Breast epithelium (tissue), 4 donors: ENCODE measurements at regions not wholly inside any gene's neighbourhood (a gene's known extent, or its start where the extent isn't known, plus 50 kb on each side); places are given as distances from the start of the nearest gene placed in this dataset.

Experiments
- DNase-seq, 2 donors: peaks; one replicate each; pipeline ENCODE4 v3.0.0-alpha.2; 2019; ENCODE audit warnings: low spot score in 2 of 2
- H3K27ac ChIP-seq, 2 donors: fragments of 200-600 bp; sonication (generic) in 1 of 2; one replicate each; pipeline ENCODE4 v1.5.1; 2016 to 2019; ENCODE audit warnings: mild to moderate bottlenecking in 1 of 2
- H3K27me3 ChIP-seq, 2 donors: fragments of 200-600 bp; sonication (generic) in 1 of 2; one replicate each; pipeline versions ENCODE4 v1.5.1 to v1.6.0; 2017 to 2019; ENCODE audit warnings: control low read depth in 1 of 2, mild to moderate bottlenecking in 1 of 2
- H3K36me3 ChIP-seq: fragments of 200-600 bp; one replicate; pipeline ENCODE4 v1.5.1; 2019
- H3K4me1 ChIP-seq, 2 donors: fragments of 200-600 bp; sonication (generic); one replicate each; pipeline ENCODE4 v1.5.1; 2016 to 2019; ENCODE audit warnings: control low read depth in 1 of 2
- H3K4me3 ChIP-seq, 3 donors: fragments of 200-600 bp; sonication (generic); 1 replicate in 2 of 3; 2 replicates in 1 of 3; pipeline ENCODE4 v1.5.1; 2016 to 2019; ENCODE audit warnings: mild to moderate bottlenecking in 3 of 3, moderate library complexity in 2 of 3
- H3K9me3 ChIP-seq, 2 donors: fragments of 200-600 bp; sonication (generic) in 1 of 2; one replicate each; pipeline ENCODE4 v1.5.1; 2016 to 2019; ENCODE audit warnings: control low read depth in 1 of 2
- POLR2A ChIP-seq: fragments of 450-650 bp; IDR thresholded peaks from one replicate; pipeline ENCODE4 v1.6.1; 2016; ENCODE audit warnings: antibody characterized with exemption, mild to moderate bottlenecking, moderate library complexity
- POLR2AphosphoS5 ChIP-seq, 3 donors: sonication (generic); formaldehyde crosslinking; IDR thresholded peaks; one replicate each; pipeline ENCODE4 v1.6.1; 2017; ENCODE audit warnings: antibody characterized with exemption in 3 of 3
- intact Hi-C: fragments of 100-400 bp; cut with DNase I; formaldehyde crosslinking; loops from one replicate; pipeline ENCODE4 v1.15.1; 2023; ENCODE audit warnings: low total_unique reads
- TF ChIP-seq, protein P1 (sequence below), 3 donors: fragments of 450-650 bp; IDR thresholded peaks; one replicate each; pipeline ENCODE4 v1.5.1; 2016 to 2017; ENCODE audit warnings: antibody characterized with exemption in 3 of 3, mild to moderate bottlenecking in 3 of 3, moderate library complexity in 3 of 3

DNA sequence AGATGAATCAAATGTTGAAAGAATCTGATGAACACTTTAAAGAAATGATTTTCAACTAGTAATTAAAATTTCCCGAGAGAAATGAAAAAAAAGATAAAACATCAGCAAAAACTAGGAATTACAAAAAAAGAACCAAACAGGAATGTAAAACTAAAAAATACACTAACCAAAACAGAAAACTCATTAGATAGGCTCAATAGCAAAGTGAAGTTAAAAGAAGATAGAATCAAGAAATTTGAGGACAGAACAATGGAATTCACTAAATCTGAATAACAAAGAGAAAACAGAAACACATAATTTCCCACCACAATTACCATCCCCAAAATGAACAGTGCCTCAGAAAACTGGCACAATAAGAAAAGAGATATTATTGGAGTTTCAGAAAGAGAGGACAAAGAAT lies 290.1 kb upstream of the CNTN4 start:
- H3K9me3 ChIP-seq = peaks cover 0 to 13% of the 10 kb centered on the region in 2 donors
- TF ChIP-seq, protein P1, sequence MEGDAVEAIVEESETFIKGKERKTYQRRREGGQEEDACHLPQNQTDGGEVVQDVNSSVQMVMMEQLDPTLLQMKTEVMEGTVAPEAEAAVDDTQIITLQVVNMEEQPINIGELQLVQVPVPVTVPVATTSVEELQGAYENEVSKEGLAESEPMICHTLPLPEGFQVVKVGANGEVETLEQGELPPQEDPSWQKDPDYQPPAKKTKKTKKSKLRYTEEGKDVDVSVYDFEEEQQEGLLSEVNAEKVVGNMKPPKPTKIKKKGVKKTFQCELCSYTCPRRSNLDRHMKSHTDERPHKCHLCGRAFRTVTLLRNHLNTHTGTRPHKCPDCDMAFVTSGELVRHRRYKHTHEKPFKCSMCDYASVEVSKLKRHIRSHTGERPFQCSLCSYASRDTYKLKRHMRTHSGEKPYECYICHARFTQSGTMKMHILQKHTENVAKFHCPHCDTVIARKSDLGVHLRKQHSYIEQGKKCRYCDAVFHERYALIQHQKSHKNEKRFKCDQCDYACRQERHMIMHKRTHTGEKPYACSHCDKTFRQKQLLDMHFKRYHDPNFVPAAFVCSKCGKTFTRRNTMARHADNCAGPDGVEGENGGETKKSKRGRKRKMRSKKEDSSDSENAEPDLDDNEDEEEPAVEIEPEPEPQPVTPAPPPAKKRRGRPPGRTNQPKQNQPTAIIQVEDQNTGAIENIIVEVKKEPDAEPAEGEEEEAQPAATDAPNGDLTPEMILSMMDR (IDR thresholded peaks at IDR 0.05) = no peak
- TF ChIP-seq POLR2AphosphoS5 (IDR thresholded peaks at IDR 0.05) (no peak), POLR2A (no peak)
- no peaks in the 10 kb centered on the region for H3K36me3 ChIP-seq
- no peak overlapping the region for H3K27ac ChIP-seq
- intact Hi-C loops = no loop called here
- DNase-seq = no peak
- no peaks in the 10 kb centered on the region for H3K4me1 ChIP-seq
- no peak overlapping the region for H3K4me3 ChIP-seq
- H3K27me3 ChIP-seq = no peaks in the 10 kb centered on the region

DNA sequence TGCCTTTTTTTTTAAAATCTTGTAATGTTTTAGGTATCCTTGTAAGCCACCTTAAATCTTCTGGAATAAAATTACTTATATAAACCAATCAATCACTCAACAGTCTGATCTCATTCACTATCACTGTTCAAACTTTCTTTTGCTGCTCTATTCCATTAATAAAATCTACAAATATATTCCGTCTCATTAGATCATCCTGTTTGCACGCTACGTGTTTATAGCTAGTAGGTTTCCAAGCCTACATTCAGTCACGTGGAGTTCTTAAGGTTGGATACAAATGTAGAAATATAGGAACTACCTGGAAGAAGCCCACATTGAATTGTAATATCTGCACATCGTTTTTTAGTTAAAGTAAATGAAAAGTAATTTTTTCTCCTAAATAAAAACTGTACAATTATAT lies 274.8 kb upstream of the CNTN4 start:
- H3K4me1 ChIP-seq = no peaks in the 10 kb centered on the region
- no peaks in the 10 kb centered on the region for H3K36me3 ChIP-seq
- no peaks in the 10 kb centered on the region for H3K27me3 ChIP-seq
- TF ChIP-seq, protein P1 (IDR thresholded peaks at IDR 0.05) = no peak
- TF ChIP-seq POLR2AphosphoS5 (IDR thresholded peaks at IDR 0.05) = no peak
- intact Hi-C loops = no loop called here
- H3K27ac ChIP-seq = no peak overlapping the region
- H3K4me3 ChIP-seq = no peak overlapping the region
- no peaks in the 10 kb centered on the region for H3K9me3 ChIP-seq
- no peak for DNase-seq

DNA sequence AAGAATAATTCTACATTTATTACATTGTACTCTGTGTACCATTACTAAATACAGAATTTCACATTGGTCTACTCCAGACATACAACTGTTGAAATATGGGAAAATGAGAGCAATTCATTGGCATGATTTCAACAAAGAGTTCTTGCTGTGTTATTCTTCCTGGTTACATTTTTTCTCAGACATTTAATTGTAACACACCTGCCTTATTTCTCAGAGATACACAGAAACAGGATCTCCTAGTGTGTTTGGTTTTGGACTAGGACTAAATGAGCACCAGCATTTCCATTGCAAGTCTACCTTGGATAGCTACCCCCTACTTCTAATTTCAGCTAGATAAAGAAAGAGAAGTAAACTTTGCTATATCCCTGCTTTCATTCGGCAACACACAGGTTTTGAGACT lies 274.3 kb upstream of the CNTN4 start:
- Histone ChIP-seq H3K36me3 (no peaks in the 10 kb centered on the region), H3K4me1 (no peaks in the 10 kb centered on the region), H3K27ac (no peak overlapping the region), H3K4me3 (no peak overlapping the region), H3K9me3 (no peaks in the 10 kb centered on the region), H3K27me3 (no peaks in the 10 kb centered on the region)
- TF ChIP-seq POLR2AphosphoS5 (IDR thresholded peaks at IDR 0.05) (no peak), POLR2A (no peak)
- TF ChIP-seq, protein P1 (IDR thresholded peaks at IDR 0.05) = no peak
- intact Hi-C loops = no loop called here
- no peak for DNase-seq

DNA sequence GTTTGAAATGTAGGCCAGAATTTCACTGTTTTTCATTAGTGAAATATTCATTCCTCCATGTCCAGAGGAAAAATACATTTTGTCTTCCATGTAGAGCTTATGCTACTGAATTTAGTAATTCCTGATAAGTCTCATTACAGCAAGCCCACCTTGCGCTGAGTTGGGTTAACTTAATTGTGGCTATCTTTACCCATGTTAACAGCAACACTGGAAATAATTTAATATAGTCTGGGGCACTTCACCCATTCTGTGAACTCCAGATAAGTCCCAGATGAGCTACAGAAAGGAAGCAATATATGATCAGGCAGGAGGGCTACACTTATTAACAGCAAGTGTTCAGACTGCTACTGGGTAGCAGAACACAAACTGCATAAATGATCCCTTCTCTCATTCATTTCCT lies 270.1 kb upstream of the CNTN4 start:
- no peak overlapping the region for H3K4me3 ChIP-seq
- H3K9me3 ChIP-seq = no peaks in the 10 kb centered on the region
- no peaks in the 10 kb centered on the region for H3K27me3 ChIP-seq
- no peak for TF ChIP-seq POLR2AphosphoS5 (IDR thresholded peaks at IDR 0.05)
- intact Hi-C loops = no loop called here
- no peaks in the 10 kb centered on the region for H3K36me3 ChIP-seq
- no peaks in the 10 kb centered on the region for H3K4me1 ChIP-seq
- no peak overlapping the region for H3K27ac ChIP-seq
- no peak for DNase-seq

DNA sequence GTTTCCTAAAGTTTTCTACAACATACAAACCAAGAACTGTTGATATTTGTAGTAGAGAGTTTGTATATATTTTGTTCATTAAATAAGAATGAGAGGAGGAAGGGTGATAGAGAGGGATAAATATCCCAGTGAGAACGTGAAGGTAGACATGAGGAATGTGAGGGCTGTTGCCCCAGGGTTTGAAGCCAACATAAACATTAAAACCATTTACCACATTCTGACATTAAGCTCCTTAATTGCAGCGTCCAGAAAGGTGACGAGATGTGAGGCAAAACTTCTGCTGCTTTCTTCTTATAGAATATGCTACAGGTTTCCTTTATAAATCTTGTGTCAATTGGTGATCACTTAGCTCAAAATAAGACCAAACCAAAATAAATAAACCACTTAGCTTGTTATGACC lies 267.8 kb upstream of the CNTN4 start:
- Histone ChIP-seq H3K27me3 (no peaks in the 10 kb centered on the region), H3K36me3 (no peaks in the 10 kb centered on the region), H3K4me1 (no peaks in the 10 kb centered on the region), H3K27ac (no peak overlapping the region), H3K9me3 (no peaks in the 10 kb centered on the region), H3K4me3 (no peak overlapping the region)
- intact Hi-C loops = no loop called here
- TF ChIP-seq POLR2AphosphoS5 (IDR thresholded peaks at IDR 0.05) = no peak
- TF ChIP-seq, protein P1 (IDR thresholded peaks at IDR 0.05) = no peak
- TF ChIP-seq POLR2A = no peak
- DNase-seq = no peak

GRCh38 chr3:1832395-1832794 lies 266.3 kb upstream of the CNTN4 start:
- DNase-seq = no peak
- H3K4me3 ChIP-seq = no peak overlapping the region
- no peaks in the 10 kb centered on the region for H3K27me3 ChIP-seq
- no peaks in the 10 kb centered on the region for H3K9me3 ChIP-seq
- intact Hi-C loops = no loop called here
- H3K4me1 ChIP-seq = no peaks in the 10 kb centered on the region
- TF ChIP-seq POLR2A = no peak
- no peak for TF ChIP-seq POLR2AphosphoS5 (IDR thresholded peaks at IDR 0.05)
- TF ChIP-seq, protein P1 (IDR thresholded peaks at IDR 0.05) = no peak
- no peak overlapping the region for H3K27ac ChIP-seq
- H3K36me3 ChIP-seq = no peaks in the 10 kb centered on the region
